Tibial artery (tissue), 4 donors: ENCODE measurements at regions not wholly inside any gene's neighbourhood (a gene's known extent, or its start where the extent isn't known, plus 50 kb on each side); places are given as distances from the start of the nearest gene placed in this dataset.

Experiments used
- DNase-seq, 2 donors: peaks; one replicate each; pipeline ENCODE4 v3.0.0-alpha.2; 2019
- H3K27ac ChIP-seq, 2 donors: fragments of 200-600 bp; sonication (generic) in 1 of 2; 1 replicate in 1 of 2; 2 replicates in 1 of 2; pipeline ENCODE4 v1.5.1; 2018 to 2019; ENCODE audit warnings: mild to moderate bottlenecking in 1 of 2
- H3K27me3 ChIP-seq, 2 donors: fragments of 200-600 bp; sonication (generic) in 1 of 2; one replicate each; pipeline versions ENCODE4 v1.5.1 to v1.6.0; 2016 to 2019
- H3K36me3 ChIP-seq, 3 donors: fragments of 200-600 bp; sonication (generic) in 2 of 3; one replicate each; pipeline ENCODE4 v1.5.1; 2016 to 2019; ENCODE audit warnings: mild to moderate bottlenecking in 2 of 3
- H3K4me1 ChIP-seq, 4 donors: fragments of 200-600 bp; sonication (generic) in 2 of 4; 1 replicate in 3 of 4; 2 replicates in 1 of 4; pipeline ENCODE4 v1.5.1; 2016 to 2019
- H3K4me3 ChIP-seq, 2 donors: fragments of 200-600 bp; sonication (generic) in 1 of 2; 1 replicate in 1 of 2; 2 replicates in 1 of 2; pipeline ENCODE4 v1.5.1; 2018 to 2019; ENCODE audit warnings: mild to moderate bottlenecking in 2 of 2
- H3K9me3 ChIP-seq, 3 donors: fragments of 200-600 bp; sonication (generic) in 1 of 3; one replicate each; pipeline ENCODE4 v1.5.1; 2016 to 2019
- CTCF ChIP-seq, 2 experiments: fragments of 200-600 bp in 1 of 2; fragments of 450-650 bp in 1 of 2; IDR thresholded peaks; one replicate each; pipeline ENCODE4 v1.5.1; 2017 to 2019; ENCODE audit warnings: antibody characterized with exemption in 2 of 2, mild to moderate bottlenecking in 1 of 2, moderate library complexity in 1 of 2
- intact Hi-C: fragments of 100-400 bp; cut with DNase I; formaldehyde crosslinking; loops from one replicate; pipeline ENCODE4 v1.15.0; 2023; ENCODE audit warnings: low total_unique reads

- Histone ChIP-seq H3K4me3 (no peak overlapping the region), H3K9me3 (no peaks in the 10 kb centered on the region), H3K27ac (no peak overlapping the region), H3K4me1 (peaks cover 0 to 22% (median 4%) of the 10 kb centered on the region in 4 donors), H3K27me3 (no peaks in the 10 kb centered on the region), H3K36me3 (no peaks in the 10 kb centered on the region)
- DNase-seq, result no peak
- TF ChIP-seq CTCF (IDR thresholded peaks at IDR 0.05), result no peak
- intact Hi-C loops, result no loop called here
Measured at GRCh38 chr5:89253666-89254352, 370.8 kb upstream of the MEF2C start.

GRCh38 chr5:89246864-89247263 lies 363.9 kb upstream of the MEF2C start:
- TF ChIP-seq CTCF (IDR thresholded peaks at IDR 0.05), result no peak
- H3K4me3 ChIP-seq, result no peak overlapping the region
- no peak overlapping the region for H3K27ac ChIP-seq
- H3K4me1 ChIP-seq, result no peaks in the 10 kb centered on the region
- no peak for DNase-seq
- no peaks in the 10 kb centered on the region for H3K9me3 ChIP-seq
- intact Hi-C loops, result no loop called here
- no peaks in the 10 kb centered on the region for H3K36me3 ChIP-seq
- no peaks in the 10 kb centered on the region for H3K27me3 ChIP-seq

GRCh38 chr5:89246252-89246651 lies 363.3 kb upstream of the MEF2C start:
- no peaks in the 10 kb centered on the region for H3K27me3 ChIP-seq
- intact Hi-C loops, result no loop called here
- no peaks in the 10 kb centered on the region for H3K4me1 ChIP-seq
- no peaks in the 10 kb centered on the region for H3K9me3 ChIP-seq
- H3K4me3 ChIP-seq, result no peak overlapping the region
- H3K27ac ChIP-seq, result no peak overlapping the region
- H3K36me3 ChIP-seq, result no peaks in the 10 kb centered on the region
- no peak for DNase-seq
- no peak for TF ChIP-seq CTCF (IDR thresholded peaks at IDR 0.05)

GRCh38 chr5:89243611-89244010 lies 360.6 kb upstream of the MEF2C start:
- no peaks in the 10 kb centered on the region for H3K4me1 ChIP-seq
- no peak for TF ChIP-seq CTCF (IDR thresholded peaks at IDR 0.05)
- H3K27ac ChIP-seq, result no peak overlapping the region
- no peak for DNase-seq
- no peaks in the 10 kb centered on the region for H3K27me3 ChIP-seq
- H3K36me3 ChIP-seq, result no peaks in the 10 kb centered on the region
- intact Hi-C loops, result no loop called here
- no peaks in the 10 kb centered on the region for H3K9me3 ChIP-seq
- no peak overlapping the region for H3K4me3 ChIP-seq

GRCh38 chr5:89241186-89241585 lies 358.2 kb upstream of the MEF2C start:
- no peak overlapping the region for H3K27ac ChIP-seq
- no peak for DNase-seq
- no peak for TF ChIP-seq CTCF (IDR thresholded peaks at IDR 0.05)
- no peaks in the 10 kb centered on the region for H3K4me1 ChIP-seq
- no peaks in the 10 kb centered on the region for H3K9me3 ChIP-seq
- no peak overlapping the region for H3K4me3 ChIP-seq
- H3K36me3 ChIP-seq, result no peaks in the 10 kb centered on the region
- intact Hi-C loops, result no loop called here
- no peaks in the 10 kb centered on the region for H3K27me3 ChIP-seq

GRCh38 chr5:89236900-89237299 lies 353.9 kb upstream of the MEF2C start:
- Histone ChIP-seq H3K27ac (no peak overlapping the region), H3K9me3 (no peaks in the 10 kb centered on the region), H3K36me3 (no peaks in the 10 kb centered on the region), H3K4me1 (peaks cover 0 to 6% (median 0%) of the 10 kb centered on the region in 4 donors), H3K27me3 (no peaks in the 10 kb centered on the region), H3K4me3 (no peak overlapping the region)
- no peak for DNase-seq
- intact Hi-C loops, result no loop called here
- no peak for TF ChIP-seq CTCF (IDR thresholded peaks at IDR 0.05)
